Esophagus muscularis mucosa (tissue), 4 donors: ENCODE measurements at regions not wholly inside any gene's neighbourhood (a gene's known extent, or its start where the extent isn't known, plus 50 kb on each side); places are given as distances from the start of the nearest gene placed in this dataset.

Source experiments
- CTCF ChIP-seq, 3 experiments: fragments of 200-600 bp in 2 of 3; fragments of 450-650 bp in 1 of 3; sonication (generic) in 2 of 3; IDR thresholded peaks; one replicate each; pipeline ENCODE4 v1.5.1; 2017 to 2019; ENCODE audit warnings: antibody characterized with exemption in 3 of 3, mild to moderate bottlenecking in 2 of 3, moderate library complexity in 1 of 3
- EP300 ChIP-seq: sonication (generic); formaldehyde crosslinking; IDR thresholded peaks from one replicate; pipeline ENCODE4 v1.6.1; 2017; ENCODE audit warnings: antibody characterized with exemption
- POLR2A ChIP-seq: fragments of 450-650 bp; IDR thresholded peaks from one replicate; pipeline ENCODE4 v1.6.1; 2017; ENCODE audit warnings: antibody characterized with exemption, moderate library complexity, mild to moderate bottlenecking, low read depth
- POLR2AphosphoS5 ChIP-seq, 2 donors: sonication (generic); formaldehyde crosslinking; IDR thresholded peaks; one replicate each; pipeline ENCODE4 v1.6.1; 2017; ENCODE audit warnings: antibody characterized with exemption in 2 of 2

DNA sequence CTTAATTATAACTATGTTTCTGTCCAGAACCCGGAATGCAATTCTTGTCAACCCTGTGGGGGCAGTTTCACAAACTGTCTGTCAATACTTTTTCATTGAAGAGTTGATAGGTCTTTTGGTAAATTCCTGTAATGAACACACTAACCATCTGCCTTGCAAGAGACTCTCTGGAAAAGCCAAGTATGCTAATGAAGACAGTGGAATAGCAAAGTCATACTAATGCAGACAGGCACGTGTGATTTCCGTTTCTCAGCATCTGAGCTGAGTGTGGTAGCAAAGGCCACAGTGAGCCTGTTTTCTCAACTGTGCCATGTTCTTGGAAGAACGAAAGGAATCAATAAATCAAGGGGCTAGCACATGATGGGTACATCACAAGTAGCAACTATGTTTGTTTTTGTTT lies 494.1 kb upstream of the NRP1 start:
- TF ChIP-seq CTCF (IDR thresholded peaks at IDR 0.05) (no peak), POLR2AphosphoS5 (IDR thresholded peaks at IDR 0.05) (no peak), POLR2A (no peak), EP300 (no peak)
